ENCODE measurements at regions not wholly inside any gene's neighbourhood (a gene's known extent, or its start where the extent isn't known, plus 50 kb on each side); places are given as distances from the start of the nearest gene placed in this dataset.

GRCh38 chr15:88739541-88739940 is 63.7 kb upstream of the ACAN start:
- no peak overlapping the region for H3K4me3 ChIP-seq
- H3K9me3 ChIP-seq, result no peaks in the 10 kb centered on the region
- H3K4me1 ChIP-seq, result no peaks in the 10 kb centered on the region
- no peak for DNase-seq
- no peaks in the 10 kb centered on the region for H3K27me3 ChIP-seq
- no peak overlapping the region for H3K27ac ChIP-seq
- TF ChIP-seq CTCF (IDR thresholded peaks at IDR 0.05), result no peak
- no peak for TF ChIP-seq POLR2A (IDR thresholded peaks at IDR 0.05)
- H3K36me3 ChIP-seq, result no peaks in the 10 kb centered on the region

GRCh38 chr15:88740356-88740755 is 62.9 kb upstream of the ACAN start:
- Histone ChIP-seq H3K9me3 (no peaks in the 10 kb centered on the region), H3K4me3 (no peak overlapping the region), H3K4me1 (no peaks in the 10 kb centered on the region), H3K36me3 (no peaks in the 10 kb centered on the region), H3K27ac (no peak overlapping the region), H3K27me3 (no peaks in the 10 kb centered on the region)
- DNase-seq, result no peak
- TF ChIP-seq POLR2A (IDR thresholded peaks at IDR 0.05), result no peak
- TF ChIP-seq CTCF (IDR thresholded peaks at IDR 0.05), result no peak

DNA sequence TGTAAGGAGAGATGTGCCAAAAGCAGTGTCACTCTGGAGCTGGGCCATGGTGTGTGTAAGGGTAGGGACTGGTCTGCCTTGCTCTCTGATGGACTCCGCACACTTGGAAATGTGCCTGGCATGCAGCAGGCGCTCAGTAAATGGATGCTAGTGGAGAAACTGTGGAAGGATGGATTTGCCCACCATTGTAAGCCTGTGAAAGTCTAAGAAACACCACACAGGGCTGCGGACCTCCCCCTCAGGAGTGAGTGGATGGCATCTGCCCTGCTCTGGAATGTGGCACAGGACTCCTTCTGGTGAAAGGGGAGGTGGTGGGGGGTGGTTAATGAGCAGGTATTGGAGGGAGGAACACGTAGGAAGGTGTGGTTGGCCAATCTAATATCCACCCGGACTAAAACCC is 62.2 kb upstream of the ACAN start:
- DNase-seq, result no peak
- H3K9me3 ChIP-seq, result no peaks in the 10 kb centered on the region
- TF ChIP-seq CTCF (IDR thresholded peaks at IDR 0.05) (no peak), POLR2A (IDR thresholded peaks at IDR 0.05) (no peak)

GRCh38 chr15:88741671-88742070 is 61.6 kb upstream of the ACAN start:
- DNase-seq, result no peak
- no peaks in the 10 kb centered on the region for H3K9me3 ChIP-seq

More for the DNA sequence above, 62.2 kb upstream of the ACAN start:
- H3K27ac ChIP-seq, result no peak overlapping the region
- H3K36me3 ChIP-seq, result no peaks in the 10 kb centered on the region
- no peak overlapping the region for H3K4me3 ChIP-seq
- no peaks in the 10 kb centered on the region for H3K27me3 ChIP-seq
- no peaks in the 10 kb centered on the region for H3K4me1 ChIP-seq

GRCh38 chr15:88742161-88742560 is 61.1 kb upstream of the ACAN start:
- DNase-seq, result no peak
- TF ChIP-seq CTCF (IDR thresholded peaks at IDR 0.05), result no peak
- no peak for TF ChIP-seq POLR2A (IDR thresholded peaks at IDR 0.05)
- H3K9me3 ChIP-seq, result no peaks in the 10 kb centered on the region
- no peaks in the 10 kb centered on the region for H3K4me1 ChIP-seq
- no peaks in the 10 kb centered on the region for H3K27me3 ChIP-seq
- H3K4me3 ChIP-seq, result no peak overlapping the region
- no peaks in the 10 kb centered on the region for H3K36me3 ChIP-seq
- no peak overlapping the region for H3K27ac ChIP-seq

More at GRCh38 chr15:88741671-88742070, 61.6 kb upstream of the ACAN start:
- Histone ChIP-seq H3K4me3 (no peak overlapping the region), H3K4me1 (no peaks in the 10 kb centered on the region), H3K27ac (no peak overlapping the region), H3K36me3 (no peaks in the 10 kb centered on the region), H3K27me3 (no peaks in the 10 kb centered on the region)
- TF ChIP-seq POLR2A (IDR thresholded peaks at IDR 0.05), result no peak
- no peak for TF ChIP-seq CTCF (IDR thresholded peaks at IDR 0.05)

GRCh38 chr15:88744548-88745020 is 58.7 kb upstream of the ACAN start:
- no peaks in the 10 kb centered on the region for H3K27me3 ChIP-seq
- no peak for DNase-seq
- H3K36me3 ChIP-seq, result no peaks in the 10 kb centered on the region
- no peaks in the 10 kb centered on the region for H3K9me3 ChIP-seq
- H3K4me1 ChIP-seq, result no peaks in the 10 kb centered on the region
- no peak overlapping the region for H3K4me3 ChIP-seq
- no peak overlapping the region for H3K27ac ChIP-seq
- no peak for TF ChIP-seq POLR2A (IDR thresholded peaks at IDR 0.05)
- no peak for TF ChIP-seq CTCF (IDR thresholded peaks at IDR 0.05)
